EL (cell line): ENCODE measurements at regions not wholly inside any gene's neighbourhood (a gene's known extent, or its start where the extent isn't known, plus 50 kb on each side); places are given as distances from the start of the nearest gene placed in this dataset.
"Not testable (repeated sequence)": the region's sequence is repeated elsewhere in the genome, so short reads cannot be mapped to it uniquely, and the experiment has no call there.

ENCODE experiments used
- DNase-seq: peaks from one replicate; pipeline ENCODE4 v3.0.0-alpha.2; 2016

- DNase-seq: no peak
Measured at GRCh38 chr5:67805666-67806348, 409.7 kb upstream of the PIK3R1 start.

GRCh38 chr5:67802766-67803165 is 412.8 kb upstream of the PIK3R1 start:
- no peak for DNase-seq

- peak; percentile 71 for DNase-seq
Measured at GRCh38 chr5:67799732-67800234, 415.8 kb upstream of the PIK3R1 start.

GRCh38 chr5:67798470-67798869 is 417.1 kb upstream of the PIK3R1 start:
- not testable (repeated sequence) for DNase-seq

- DNase-seq: no peak
Measured at GRCh38 chr5:67795781-67796477, 419.6 kb upstream of the PIK3R1 start.

GRCh38 chr5:67793966-67794365 is 421.6 kb upstream of the PIK3R1 start:
- no peak for DNase-seq

GRCh38 chr5:67793418-67793817 is 422.1 kb upstream of the PIK3R1 start:
- DNase-seq: no peak

- no peak for DNase-seq
Measured at GRCh38 chr5:67792891-67793290, 422.7 kb upstream of the PIK3R1 start.

- DNase-seq: no peak
Measured at GRCh38 chr5:67790390-67790789, 425.2 kb upstream of the PIK3R1 start.

- DNase-seq: not testable (repeated sequence)
Measured at GRCh38 chr5:67779893-67780623, 435.5 kb upstream of the PIK3R1 start.

GRCh38 chr5:67774786-67775185 is 440.8 kb upstream of the PIK3R1 start:
- DNase-seq: no peak

GRCh38 chr5:67774267-67774552 is 441.3 kb upstream of the PIK3R1 start:
- DNase-seq: no peak

GRCh38 chr5:67773411-67774266 is 441.9 kb upstream of the PIK3R1 start:
- DNase-seq: peak; percentile 7

GRCh38 chr5:67771791-67772190 is 443.8 kb upstream of the PIK3R1 start:
- no peak for DNase-seq

GRCh38 chr5:67771221-67771620 is 444.3 kb upstream of the PIK3R1 start:
- no peak for DNase-seq

- DNase-seq: no peak
Measured at GRCh38 chr5:67770431-67771025, 445.0 kb upstream of the PIK3R1 start.

GRCh38 chr5:67765697-67766096 is 449.9 kb upstream of the PIK3R1 start:
- DNase-seq: no peak

GRCh38 chr5:67757771-67758170 is 457.8 kb upstream of the PIK3R1 start:
- not testable (repeated sequence) for DNase-seq

- DNase-seq: no peak
Measured at GRCh38 chr5:67752357-67752708, 463.2 kb upstream of the PIK3R1 start.

GRCh38 chr5:67748165-67748690 is 467.3 kb upstream of the PIK3R1 start:
- DNase-seq: no peak

- no peak for DNase-seq
Measured at GRCh38 chr5:67747096-67747495, 468.5 kb upstream of the PIK3R1 start.

- DNase-seq: not testable (repeated sequence)
Measured at GRCh38 chr5:67746608-67747007, 468.9 kb upstream of the PIK3R1 start.
